Thyroid gland (tissue), 4 donors: ENCODE measurements at regions not wholly inside any gene's neighbourhood (a gene's known extent, or its start where the extent isn't known, plus 50 kb on each side); places are given as distances from the start of the nearest gene placed in this dataset.
A peak's percentile ranks its signal among the peaks of the same experiment; 100 is the strongest.

Experiments used
- DNase-seq, 2 donors: peaks; one replicate each; pipeline ENCODE4 v3.0.0-alpha.2; 2019
- H3K27ac ChIP-seq, 3 donors: fragments of 200-600 bp; sonication (generic); 1 replicate in 2 of 3; 2 replicates in 1 of 3; pipeline ENCODE4 v1.5.1; 2016 to 2019; ENCODE audit warnings: mild to moderate bottlenecking in 1 of 3, moderate library complexity in 1 of 3
- H3K27me3 ChIP-seq: fragments of 200-600 bp; sonication (generic); one replicate; pipeline ENCODE4 v1.5.1; 2019
- H3K36me3 ChIP-seq, 2 donors: fragments of 200-600 bp; sonication (generic); one replicate each; pipeline ENCODE4 v1.5.1; 2016 to 2019
- H3K4me1 ChIP-seq, 2 donors: fragments of 200-600 bp; sonication (generic); one replicate each; pipeline ENCODE4 v1.5.1; 2017 to 2019
- H3K4me3 ChIP-seq, 3 donors: fragments of 200-600 bp; sonication (generic); replicated peaks in 1 of 3; 1 replicate in 2 of 3; 2 replicates in 1 of 3; pipeline ENCODE4 v1.5.1; 2016; ENCODE audit warnings: mild to moderate bottlenecking in 1 of 3
- H3K9me3 ChIP-seq: fragments of 200-600 bp; sonication (generic); one replicate; pipeline ENCODE4 v1.5.1; 2017
- POLR2A ChIP-seq, 2 donors: fragments of 450-650 bp; IDR thresholded peaks; one replicate each; pipeline ENCODE4 v1.6.1; 2017; ENCODE audit warnings: antibody characterized with exemption in 2 of 2, mild to moderate bottlenecking in 2 of 2, moderate library complexity in 1 of 2
- WGBS, 2 donors: methylation state at CpG; one replicate each; pipeline ENCODE4 v1.1.5; 2017; 5-methylcytosine and 5-hydroxymethylcytosine counted together
- intact Hi-C: fragments of 100-400 bp; cut with DNase I; formaldehyde crosslinking; loops from one replicate; pipeline ENCODE4 v1.15.1; 2023
- TF ChIP-seq, protein P1 (sequence below), 6 experiments: fragments of 200-600 bp in 3 of 6; fragments of 450-650 bp in 3 of 6; sonication (generic) in 3 of 6; IDR thresholded peaks; one replicate each; pipeline ENCODE4 v1.5.1; 2016 to 2019; ENCODE audit warnings: antibody characterized with exemption in 6 of 6, mild to moderate bottlenecking in 2 of 6, inconsistent platforms in 1 of 6, moderate library complexity in 1 of 6

DNA sequence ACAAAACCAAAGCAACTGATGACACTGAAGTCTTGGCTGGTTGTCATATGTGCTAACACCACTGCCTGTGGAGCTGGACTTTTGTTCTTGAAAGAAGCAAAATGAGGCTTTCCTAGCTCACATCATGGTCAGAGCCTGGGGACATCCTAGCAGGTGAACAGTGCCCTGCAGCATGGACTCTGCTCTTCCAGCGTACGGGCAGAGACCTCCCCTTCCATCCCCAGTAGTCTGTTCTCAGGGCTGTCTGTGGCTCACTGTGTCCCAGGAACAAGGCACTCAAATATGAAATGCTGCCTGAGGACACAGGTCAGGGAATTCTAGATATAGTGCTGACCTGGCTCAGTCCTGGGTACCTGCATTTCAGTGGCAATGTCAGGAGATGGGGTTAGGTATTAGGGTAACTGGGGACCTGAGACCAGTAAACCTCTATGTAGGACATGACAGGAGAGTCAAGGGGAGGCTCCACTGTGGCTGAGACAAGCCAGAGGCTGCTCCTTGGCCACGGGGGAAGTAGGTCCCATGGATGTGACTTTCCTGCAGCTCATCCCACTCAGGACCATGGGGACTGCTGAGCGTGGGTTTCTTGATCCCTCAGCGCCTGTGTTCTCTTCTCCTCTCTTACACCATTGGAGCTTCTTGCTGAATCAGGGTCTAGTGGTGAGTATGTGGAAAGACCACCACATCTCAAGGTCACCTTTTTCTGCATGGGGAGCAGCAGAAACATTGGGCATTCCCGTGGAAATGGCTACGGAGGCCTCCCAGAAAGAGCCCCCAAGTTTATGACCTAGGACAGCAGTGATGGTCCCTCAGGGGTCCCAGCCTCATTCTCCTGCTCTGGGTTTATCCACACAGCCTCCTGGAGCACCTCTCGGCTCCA lies 80.1 kb downstream of the ZNF280B start:
- TF ChIP-seq, protein P1, sequence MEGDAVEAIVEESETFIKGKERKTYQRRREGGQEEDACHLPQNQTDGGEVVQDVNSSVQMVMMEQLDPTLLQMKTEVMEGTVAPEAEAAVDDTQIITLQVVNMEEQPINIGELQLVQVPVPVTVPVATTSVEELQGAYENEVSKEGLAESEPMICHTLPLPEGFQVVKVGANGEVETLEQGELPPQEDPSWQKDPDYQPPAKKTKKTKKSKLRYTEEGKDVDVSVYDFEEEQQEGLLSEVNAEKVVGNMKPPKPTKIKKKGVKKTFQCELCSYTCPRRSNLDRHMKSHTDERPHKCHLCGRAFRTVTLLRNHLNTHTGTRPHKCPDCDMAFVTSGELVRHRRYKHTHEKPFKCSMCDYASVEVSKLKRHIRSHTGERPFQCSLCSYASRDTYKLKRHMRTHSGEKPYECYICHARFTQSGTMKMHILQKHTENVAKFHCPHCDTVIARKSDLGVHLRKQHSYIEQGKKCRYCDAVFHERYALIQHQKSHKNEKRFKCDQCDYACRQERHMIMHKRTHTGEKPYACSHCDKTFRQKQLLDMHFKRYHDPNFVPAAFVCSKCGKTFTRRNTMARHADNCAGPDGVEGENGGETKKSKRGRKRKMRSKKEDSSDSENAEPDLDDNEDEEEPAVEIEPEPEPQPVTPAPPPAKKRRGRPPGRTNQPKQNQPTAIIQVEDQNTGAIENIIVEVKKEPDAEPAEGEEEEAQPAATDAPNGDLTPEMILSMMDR (IDR thresholded peaks at IDR 0.05): no peak
- no peak for TF ChIP-seq POLR2A (IDR thresholded peaks at IDR 0.05)
- H3K4me1 ChIP-seq: no peaks in the 10 kb centered on the region
- H3K27ac ChIP-seq: no peak overlapping the region
- H3K36me3 ChIP-seq: no peaks in the 10 kb centered on the region
- no peak overlapping the region for H3K4me3 ChIP-seq
- DNase-seq: no peak
- intact Hi-C loops: no loop called here
- H3K27me3 ChIP-seq: no peaks in the 10 kb centered on the region
- WGBS, 2 donors: 77 to 79% methylated on average over 8 of the region's 8 CpGs
- H3K9me3 ChIP-seq: no peaks in the 10 kb centered on the region

DNA sequence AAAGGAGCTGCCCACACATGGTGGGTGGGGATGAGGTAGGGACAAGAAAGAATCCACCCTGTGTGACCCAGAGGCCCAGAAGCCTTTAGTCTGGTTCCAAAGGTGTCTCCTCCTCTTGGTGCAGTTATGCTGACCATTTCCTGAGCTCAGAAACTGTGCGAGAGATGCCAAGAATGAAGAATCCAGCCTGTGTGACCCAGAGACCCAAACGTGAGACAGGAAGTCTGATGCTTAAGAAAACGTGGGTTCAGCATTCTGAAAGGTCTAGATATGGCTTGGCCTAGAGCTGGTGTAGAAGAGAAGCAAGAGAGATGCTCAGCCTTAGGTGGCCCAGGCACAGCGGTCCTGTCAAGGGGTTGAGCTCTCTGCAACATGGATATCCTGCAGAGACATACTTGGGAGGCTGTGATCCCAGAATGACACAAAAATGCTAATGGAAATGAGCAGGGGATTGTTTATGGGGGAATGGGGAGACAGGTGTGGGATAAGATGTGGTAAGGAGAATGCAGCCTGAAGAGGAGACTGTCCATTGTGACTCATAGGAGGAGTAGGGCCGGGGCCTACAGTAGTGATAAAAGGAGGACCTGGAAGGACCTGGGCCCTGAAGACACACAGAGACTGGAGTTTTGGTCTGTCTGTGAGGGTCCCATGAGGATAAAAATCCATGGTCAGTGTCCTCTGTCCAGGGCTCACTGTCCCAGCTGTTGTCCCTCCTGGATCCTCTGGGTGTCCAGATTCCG lies 79.0 kb downstream of the ZNF280B start:
- Histone ChIP-seq H3K9me3 (no peaks in the 10 kb centered on the region), H3K36me3 (no peaks in the 10 kb centered on the region), H3K27me3 (no peaks in the 10 kb centered on the region), H3K4me1 (no peaks in the 10 kb centered on the region), H3K4me3 (no peak overlapping the region), H3K27ac (no peak overlapping the region)
- no peak for DNase-seq
- no peak for TF ChIP-seq POLR2A (IDR thresholded peaks at IDR 0.05)
- TF ChIP-seq, protein P1 (IDR thresholded peaks at IDR 0.05): no peak
- WGBS, 2 donors: 60 to 67% methylated on average over 6 of the region's 6 CpGs
- intact Hi-C loops: no loop called here

DNA sequence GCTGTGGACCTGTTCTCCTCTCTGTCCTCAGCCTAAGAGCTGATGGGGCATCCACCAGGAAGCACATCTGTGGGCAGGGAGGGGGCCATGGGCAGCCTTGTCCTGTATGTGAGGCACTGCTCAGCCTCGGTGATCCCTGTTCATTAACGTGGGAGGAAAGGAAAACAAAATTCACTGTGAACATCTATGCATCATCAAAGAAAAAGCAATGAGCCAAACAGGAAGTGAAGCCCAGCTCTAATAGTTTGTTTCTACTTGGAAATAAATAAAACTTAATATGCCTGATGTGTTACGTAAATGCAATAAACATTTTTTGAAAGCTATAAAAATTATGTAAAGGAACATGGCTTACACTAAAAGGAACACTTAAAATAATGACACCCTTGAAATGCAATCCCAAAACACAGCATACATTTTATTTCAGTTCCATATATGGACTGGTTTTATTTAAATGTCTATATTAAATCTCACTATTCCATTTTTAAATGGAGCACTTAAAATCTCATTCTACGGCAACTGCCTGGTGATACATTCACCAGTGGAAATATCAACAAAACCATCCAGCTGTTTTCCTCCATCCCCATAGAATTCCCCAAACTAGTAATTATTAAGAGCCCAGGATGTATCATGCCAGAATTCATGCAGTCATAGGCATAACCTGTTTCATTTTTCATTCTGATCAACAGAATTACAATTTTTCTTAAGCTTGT lies 78.3 kb downstream of the ZNF280B start:
- Histone ChIP-seq H3K27me3 (no peaks in the 10 kb centered on the region), H3K36me3 (no peaks in the 10 kb centered on the region), H3K9me3 (no peaks in the 10 kb centered on the region), H3K4me3 (no peak overlapping the region), H3K27ac (no peak overlapping the region), H3K4me1 (no peaks in the 10 kb centered on the region)
- intact Hi-C loops: no loop called here
- WGBS, 2 donors: 64 to 67% methylated on average over 4 of the region's 4 CpGs
- TF ChIP-seq POLR2A (IDR thresholded peaks at IDR 0.05): no peak
- TF ChIP-seq, protein P1 (IDR thresholded peaks at IDR 0.05): no peak
- DNase-seq: no peak

DNA sequence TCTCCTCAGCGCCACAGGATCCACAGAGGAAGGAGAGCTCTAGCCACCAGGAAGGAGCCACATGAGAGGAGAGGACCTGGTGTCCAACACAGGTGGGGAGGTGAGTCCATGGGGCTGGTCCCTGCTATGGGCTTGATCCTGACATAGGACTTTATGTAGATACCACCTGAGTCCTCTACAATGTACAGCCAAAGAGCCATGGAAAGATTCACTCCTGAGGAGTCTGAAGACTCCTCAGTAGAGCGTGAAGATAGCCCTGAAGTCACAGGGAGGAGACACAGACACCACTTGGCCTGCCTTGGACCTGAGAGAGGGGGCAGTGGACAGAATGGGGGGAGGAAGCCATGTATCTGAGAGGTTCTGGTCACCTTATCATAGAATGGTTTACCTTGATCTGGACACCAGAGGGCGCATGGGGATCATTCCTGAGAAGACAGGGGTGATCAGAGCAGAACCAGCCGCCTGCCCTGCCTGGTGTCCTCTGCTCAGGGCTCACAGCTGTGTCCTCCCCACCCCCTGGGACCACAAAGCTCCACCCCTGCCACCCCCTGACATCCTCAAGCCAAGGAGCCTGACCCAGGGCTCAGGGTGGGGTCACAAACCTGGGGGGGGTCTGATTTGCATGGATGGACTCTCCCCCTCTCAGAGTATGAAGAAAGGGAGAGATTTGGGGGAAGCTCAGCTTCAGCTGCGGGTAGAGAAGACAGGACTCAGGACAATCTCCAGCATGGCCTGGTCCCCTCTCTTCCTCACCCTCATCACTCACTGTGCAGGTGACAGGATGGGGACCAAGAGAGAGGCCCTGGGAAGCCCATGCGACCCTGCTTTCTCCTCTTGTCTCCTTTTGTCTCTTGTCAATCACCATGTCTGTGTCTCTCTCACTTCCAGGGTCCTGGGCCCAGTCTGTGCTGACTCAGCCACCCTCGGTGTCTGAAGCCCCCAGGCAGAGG lies 77.0 kb downstream of the ZNF280B start:
- TF ChIP-seq POLR2A (IDR thresholded peaks at IDR 0.05): no peak
- TF ChIP-seq, protein P1 (IDR thresholded peaks at IDR 0.05): peak in 4 of 6 experiments; percentile 16 to 67 (median 54)

More for the DNA sequence above, 77.0 kb downstream of the ZNF280B start:
- intact Hi-C loops: no loop called here
- DNase-seq: peak; percentile 62 to 75
- Histone ChIP-seq H3K27me3 (no peaks in the 10 kb centered on the region), H3K4me3 (no peak overlapping the region), H3K4me1 (no peaks in the 10 kb centered on the region), H3K36me3 (no peaks in the 10 kb centered on the region), H3K27ac (no peak overlapping the region), H3K9me3 (no peaks in the 10 kb centered on the region)
- 56 to 57% methylated on average over 6 to 7 of the region's 7 CpGs for WGBS, 2 donors
